WTC11 (cell line): ENCODE measurements at regions not wholly inside any gene's neighbourhood (a gene's known extent, or its start where the extent isn't known, plus 50 kb on each side); places are given as distances from the start of the nearest gene placed in this dataset.

Source experiments
- ATAC-seq: fragments of 200-7000 bp; cut with Tn5 transposase; 2 replicates; pipeline ENCODE4 v1.10.0; 2021; ENCODE audit warnings: mild to moderate bottlenecking, moderate library complexity
- CTCF ChIA-PET: fragments of 300-600 bp; sonication (Branson Sonifier 250); formaldehyde crosslinking; loops from one replicate; lab custom pipeline; 2021; ENCODE audit warnings: antibody characterized with exemption; lab: Charles Lee
- POLR2A ChIA-PET: fragments of 350-600 bp; sonication (Branson Sonifier 250); formaldehyde crosslinking; loops from one replicate; lab custom pipeline; 2021; ENCODE audit warnings: antibody characterized with exemption; lab: Charles Lee
- DNase-seq: peaks from one replicate; pipeline ENCODE4 v3.0.0; 2021; ENCODE audit warnings: low spot score
- H3K27ac Mint-ChIP-seq: 2 replicates; pipeline ENCODE4 v1.8.0; 2021; ENCODE audit warnings: mixed read lengths
- H3K27me3 Mint-ChIP-seq: 2 replicates; pipeline ENCODE4 v1.8.0; 2021; ENCODE audit warnings: low read depth, mild to moderate bottlenecking, moderate library complexity, mixed read lengths
- H3K36me3 Mint-ChIP-seq: 2 replicates; pipeline ENCODE4 v1.8.0; 2021; ENCODE audit warnings: mixed read lengths
- H3K4me1 Mint-ChIP-seq: 2 replicates; pipeline ENCODE4 v1.8.0; 2022; ENCODE audit warnings: mixed read lengths
- H3K4me3 Mint-ChIP-seq: 2 replicates; pipeline ENCODE4 v1.8.0; 2021; ENCODE audit warnings: mild to moderate bottlenecking, moderate library complexity, mixed read lengths
- H3K9me3 Mint-ChIP-seq: 2 replicates; pipeline ENCODE4 v1.8.0; 2021; ENCODE audit warnings: mixed read lengths
- AFF4 ChIP-seq: sonication (generic); formaldehyde crosslinking; IDR thresholded peaks from 2 replicates; pipeline ENCODE4 v1.8.1; 2023; ENCODE audit warnings: mild to moderate bottlenecking, missing genetic modification reagents, borderline replicate concordance
- CBFB ChIP-seq: sonication (generic); formaldehyde crosslinking; IDR thresholded peaks from 2 replicates; pipeline ENCODE4 v1.8.1; 2022; ENCODE audit warnings: mild to moderate bottlenecking, low read depth, missing genetic modification reagents
- CREB1 ChIP-seq: sonication (generic); formaldehyde crosslinking; IDR thresholded peaks from 2 replicates; pipeline ENCODE4 v1.8.0; 2023; ENCODE audit warnings: mild to moderate bottlenecking, missing genetic modification reagents
- CREM ChIP-seq: sonication (generic); formaldehyde crosslinking; IDR thresholded peaks from 2 replicates; pipeline ENCODE4 v1.8.1; 2022; ENCODE audit warnings: mild to moderate bottlenecking, missing genetic modification reagents, moderate library complexity
- ETV6 ChIP-seq: sonication (generic); formaldehyde crosslinking; IDR thresholded peaks from 2 replicates; pipeline ENCODE4 v1.8.1; 2022; ENCODE audit warnings: mild to moderate bottlenecking, missing genetic modification reagents
- GABPB1 ChIP-seq: sonication (generic); formaldehyde crosslinking; IDR thresholded peaks from 2 replicates; pipeline ENCODE4 v1.8.1; 2023; ENCODE audit warnings: mild to moderate bottlenecking, missing genetic modification reagents
- IRF2 ChIP-seq: sonication (generic); formaldehyde crosslinking; IDR thresholded peaks from 2 replicates; pipeline ENCODE4 v1.8.0; 2022; ENCODE audit warnings: low read depth, missing genetic modification reagents, borderline replicate concordance
- JUN ChIP-seq: sonication (generic); formaldehyde crosslinking; IDR thresholded peaks from 2 replicates; pipeline ENCODE4 v1.8.0; 2023; ENCODE audit warnings: mild to moderate bottlenecking, missing genetic modification reagents
- MXD4 ChIP-seq: fragments of 250-450 bp; sonication (Bioruptor Pico); IDR thresholded peaks from 2 replicates; pipeline ENCODE4 v1.8.0; 2021; ENCODE audit warnings: mild to moderate bottlenecking, moderate library complexity, borderline replicate concordance
- NFATC4 ChIP-seq: fragments of 250-450 bp; sonication (Bioruptor Pico); IDR thresholded peaks from 2 replicates; pipeline ENCODE4 v1.9.0; 2021; ENCODE audit warnings: mild to moderate bottlenecking
- NR3C1 ChIP-seq: sonication (generic); formaldehyde crosslinking; conservative IDR thresholded peaks from 2 replicates; pipeline ENCODE4 v1.8.1; 2023; ENCODE audit warnings: low read depth, mild to moderate bottlenecking, missing genetic modification reagents
- SMAD3 ChIP-seq: sonication (generic); formaldehyde crosslinking; IDR thresholded peaks from 2 replicates; pipeline ENCODE4 v1.8.0; 2022; ENCODE audit warnings: missing genetic modification reagents, mild to moderate bottlenecking, borderline replicate concordance
- SP1 ChIP-seq: sonication (generic); formaldehyde crosslinking; conservative IDR thresholded peaks from 2 replicates; pipeline ENCODE4 v1.8.1; 2022; ENCODE audit warnings: missing genetic modification reagents
- ZNF121 ChIP-seq: sonication (generic); formaldehyde crosslinking; IDR thresholded peaks from 2 replicates; pipeline ENCODE4 v1.8.0; 2023; ENCODE audit warnings: missing genetic modification reagents
- ZNF219 ChIP-seq: sonication (generic); formaldehyde crosslinking; IDR thresholded peaks from 2 replicates; pipeline ENCODE4 v1.8.0; 2023; ENCODE audit warnings: missing genetic modification reagents, mild to moderate bottlenecking, borderline replicate concordance
- ZNF281 ChIP-seq: sonication (generic); formaldehyde crosslinking; IDR thresholded peaks from 2 replicates; pipeline ENCODE4 v1.8.0; 2023; ENCODE audit warnings: mild to moderate bottlenecking, missing genetic modification reagents
- ZNF416 ChIP-seq: fragments of 250-450 bp; sonication (Bioruptor Pico); IDR thresholded peaks from 2 replicates; pipeline ENCODE4 v1.9.0; 2021; ENCODE audit warnings: mild to moderate bottlenecking, inconsistent platforms
- TF ChIP-seq, protein P1 (sequence below): sonication (generic); formaldehyde crosslinking; conservative IDR thresholded peaks from 2 replicates; pipeline ENCODE4 v1.8.1; 2023; ENCODE audit warnings: mild to moderate bottlenecking, low read depth, missing genetic modification reagents, moderate library complexity
- TF ChIP-seq, protein P2 (sequence below): sonication (generic); formaldehyde crosslinking; IDR thresholded peaks from 2 replicates; pipeline ENCODE4 v1.8.0; 2022; ENCODE audit warnings: mild to moderate bottlenecking, missing genetic modification reagents
- TF ChIP-seq, protein P3 (sequence below): sonication (generic); formaldehyde crosslinking; IDR thresholded peaks from 2 replicates; pipeline ENCODE4 v1.8.0; 2022; ENCODE audit warnings: mild to moderate bottlenecking, missing genetic modification reagents

GRCh38 chr10:62577666-62578291 is 203.6 kb downstream of the ZNF365 start:
- Mint-ChIP-seq H3K4me1 (no peaks in the 10 kb centered on the region), H3K27me3 (no peaks in the 10 kb centered on the region), H3K27ac (no peak overlapping the region), H3K36me3 (no peaks in the 10 kb centered on the region), H3K4me3 (no peak overlapping the region), H3K9me3 (peaks cover 5% of the 10 kb centered on the region; the same call in 1 of the 2 replicates)
- ChIA-PET CTCF (interaction anchor here (0.9 to 1.5 kb wide), 2 partner anchors 274 to 506 kb away, joined by 3 to 4 read pairs; no protein-coding TSS in a partner anchor), POLR2A (no interaction called here)
- no peak for DNase-seq
- TF ChIP-seq, protein P1, sequence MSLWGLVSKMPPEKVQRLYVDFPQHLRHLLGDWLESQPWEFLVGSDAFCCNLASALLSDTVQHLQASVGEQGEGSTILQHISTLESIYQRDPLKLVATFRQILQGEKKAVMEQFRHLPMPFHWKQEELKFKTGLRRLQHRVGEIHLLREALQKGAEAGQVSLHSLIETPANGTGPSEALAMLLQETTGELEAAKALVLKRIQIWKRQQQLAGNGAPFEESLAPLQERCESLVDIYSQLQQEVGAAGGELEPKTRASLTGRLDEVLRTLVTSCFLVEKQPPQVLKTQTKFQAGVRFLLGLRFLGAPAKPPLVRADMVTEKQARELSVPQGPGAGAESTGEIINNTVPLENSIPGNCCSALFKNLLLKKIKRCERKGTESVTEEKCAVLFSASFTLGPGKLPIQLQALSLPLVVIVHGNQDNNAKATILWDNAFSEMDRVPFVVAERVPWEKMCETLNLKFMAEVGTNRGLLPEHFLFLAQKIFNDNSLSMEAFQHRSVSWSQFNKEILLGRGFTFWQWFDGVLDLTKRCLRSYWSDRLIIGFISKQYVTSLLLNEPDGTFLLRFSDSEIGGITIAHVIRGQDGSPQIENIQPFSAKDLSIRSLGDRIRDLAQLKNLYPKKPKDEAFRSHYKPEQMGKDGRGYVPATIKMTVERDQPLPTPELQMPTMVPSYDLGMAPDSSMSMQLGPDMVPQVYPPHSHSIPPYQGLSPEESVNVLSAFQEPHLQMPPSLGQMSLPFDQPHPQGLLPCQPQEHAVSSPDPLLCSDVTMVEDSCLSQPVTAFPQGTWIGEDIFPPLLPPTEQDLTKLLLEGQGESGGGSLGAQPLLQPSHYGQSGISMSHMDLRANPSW (CRISPR knock-in tag) = no peak
- TF ChIP-seq ZNF416 (CRISPR knock-in tag) = no peak
- TF ChIP-seq JUN (CRISPR knock-in tag) = no peak
- no peak for TF ChIP-seq GABPB1 (CRISPR knock-in tag)
- no peak for TF ChIP-seq NR3C1
- TF ChIP-seq ZNF121 (CRISPR knock-in tag) = no peak
- no peak for TF ChIP-seq ETV6 (CRISPR knock-in tag)
- no peak for TF ChIP-seq MXD4 (CRISPR knock-in tag)
- no peak for TF ChIP-seq CREM (CRISPR knock-in tag)
- TF ChIP-seq IRF2 (CRISPR knock-in tag) = no peak
- TF ChIP-seq CREB1 (CRISPR knock-in tag) = no peak
- no peak for TF ChIP-seq AFF4 (CRISPR knock-in tag)
- TF ChIP-seq CBFB (CRISPR knock-in tag) = no peak
- TF ChIP-seq ZNF219 (CRISPR knock-in tag) = no peak
- TF ChIP-seq ZNF281 (CRISPR knock-in tag) = no peak
- TF ChIP-seq NFATC4 (CRISPR knock-in tag) = no peak
- no peak for TF ChIP-seq SMAD3 (CRISPR knock-in tag)
- no peak for ATAC-seq

DNA sequence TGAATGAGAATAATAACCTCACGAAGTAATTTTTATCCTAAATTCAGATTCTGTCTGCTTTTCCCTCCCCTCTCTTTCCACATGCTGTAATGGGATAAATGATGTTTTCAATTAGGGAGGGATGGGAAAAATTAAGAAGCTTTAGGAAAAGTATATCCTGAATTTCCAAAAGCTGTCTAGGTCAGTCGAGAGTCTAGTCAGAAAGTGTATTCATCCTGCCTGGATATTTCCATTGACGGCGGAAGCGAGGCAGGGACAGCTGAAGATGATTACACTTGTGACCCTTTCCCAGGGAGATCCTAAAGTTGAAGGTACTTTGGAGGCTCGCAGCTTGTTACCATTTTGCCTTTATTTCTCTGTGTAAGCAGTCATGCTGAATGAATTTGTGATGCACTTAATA is 204.1 kb downstream of the ZNF365 start:
- no peaks in the 10 kb centered on the region for H3K36me3 Mint-ChIP-seq
- no peak for DNase-seq
- H3K4me3 Mint-ChIP-seq = no peak overlapping the region
- TF ChIP-seq CBFB (CRISPR knock-in tag) = no peak
- no peak for TF ChIP-seq SP1 (CRISPR knock-in tag)
- TF ChIP-seq, protein P2, sequence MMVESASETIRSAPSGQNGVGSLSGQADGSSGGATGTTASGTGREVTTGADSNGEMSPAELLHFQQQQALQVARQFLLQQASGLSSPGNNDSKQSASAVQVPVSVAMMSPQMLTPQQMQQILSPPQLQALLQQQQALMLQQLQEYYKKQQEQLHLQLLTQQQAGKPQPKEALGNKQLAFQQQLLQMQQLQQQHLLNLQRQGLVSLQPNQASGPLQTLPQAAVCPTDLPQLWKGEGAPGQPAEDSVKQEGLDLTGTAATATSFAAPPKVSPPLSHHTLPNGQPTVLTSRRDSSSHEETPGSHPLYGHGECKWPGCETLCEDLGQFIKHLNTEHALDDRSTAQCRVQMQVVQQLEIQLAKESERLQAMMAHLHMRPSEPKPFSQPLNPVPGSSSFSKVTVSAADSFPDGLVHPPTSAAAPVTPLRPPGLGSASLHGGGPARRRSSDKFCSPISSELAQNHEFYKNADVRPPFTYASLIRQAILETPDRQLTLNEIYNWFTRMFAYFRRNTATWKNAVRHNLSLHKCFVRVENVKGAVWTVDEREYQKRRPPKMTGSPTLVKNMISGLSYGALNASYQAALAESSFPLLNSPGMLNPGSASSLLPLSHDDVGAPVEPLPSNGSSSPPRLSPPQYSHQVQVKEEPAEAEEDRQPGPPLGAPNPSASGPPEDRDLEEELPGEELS (CRISPR knock-in tag) = no peak
- TF ChIP-seq, protein P3, sequence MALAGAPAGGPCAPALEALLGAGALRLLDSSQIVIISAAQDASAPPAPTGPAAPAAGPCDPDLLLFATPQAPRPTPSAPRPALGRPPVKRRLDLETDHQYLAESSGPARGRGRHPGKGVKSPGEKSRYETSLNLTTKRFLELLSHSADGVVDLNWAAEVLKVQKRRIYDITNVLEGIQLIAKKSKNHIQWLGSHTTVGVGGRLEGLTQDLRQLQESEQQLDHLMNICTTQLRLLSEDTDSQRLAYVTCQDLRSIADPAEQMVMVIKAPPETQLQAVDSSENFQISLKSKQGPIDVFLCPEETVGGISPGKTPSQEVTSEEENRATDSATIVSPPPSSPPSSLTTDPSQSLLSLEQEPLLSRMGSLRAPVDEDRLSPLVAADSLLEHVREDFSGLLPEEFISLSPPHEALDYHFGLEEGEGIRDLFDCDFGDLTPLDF (CRISPR knock-in tag) = no peak
- no peaks in the 10 kb centered on the region for H3K4me1 Mint-ChIP-seq
- ChIA-PET CTCF (interaction anchor here (1.5 kb wide), 1 partner anchor 273 kb away, joined by 3 read pairs; no protein-coding TSS in a partner anchor), POLR2A (no interaction called here)
- no peak overlapping the region for H3K27ac Mint-ChIP-seq
- no peak for ATAC-seq
- H3K9me3 Mint-ChIP-seq = peaks cover 5% of the 10 kb centered on the region; the same call in 1 of the 2 replicates
- no peaks in the 10 kb centered on the region for H3K27me3 Mint-ChIP-seq
